ENCODE measurements at regions not wholly inside any gene's neighbourhood (a gene's known extent, or its start where the extent isn't known, plus 50 kb on each side); places are given as distances from the start of the nearest gene placed in this dataset.
A peak's percentile ranks its signal among the peaks of the same experiment; 100 is the strongest.

GRCh38 chr9:108567571-108567970 is 288.2 kb downstream of the ACTL7B start:
- WGBS, 5 donors, result 50 to 100% (median 64%) methylated on average over 1 of the region's 1 CpG
- intact Hi-C loops (cut with DNase I; ENCODE audit: low total_unique reads), result loop anchor here (10.0 kb wide), 1 partner anchor 1103 kb away; no protein-coding TSS in a partner anchor
- Histone ChIP-seq H3K4me1 (peaks cover 0 to 5% (median 0%) of the 10 kb centered on the region in 4 donors), H3K27ac (no peak overlapping the region), H3K27me3 (peaks cover 0 to 3% (median 0%) of the 10 kb centered on the region in 3 donors), H3K4me3 (no peak overlapping the region), H3K9me3 (no peaks in the 10 kb centered on the region), H3K36me3 (no peaks in the 10 kb centered on the region)
- TF ChIP-seq POLR2A (IDR thresholded peaks at IDR 0.05) (no peak), CTCF (IDR thresholded peaks at IDR 0.05) (no peak), POLR2AphosphoS5 (IDR thresholded peaks at IDR 0.05) (no peak), EP300 (IDR thresholded peaks at IDR 0.05) (no peak)
- DNase-seq, result no peak

GRCh38 chr9:108565651-108566378 is 290.0 kb downstream of the ACTL7B start:
- Histone ChIP-seq H3K36me3 (no peaks in the 10 kb centered on the region), H3K27ac (no peak overlapping the region), H3K27me3 (no peaks in the 10 kb centered on the region), H3K4me3 (no peak overlapping the region), H3K4me1 (peaks cover 0 to 5% (median 0%) of the 10 kb centered on the region in 4 donors), H3K9me3 (no peaks in the 10 kb centered on the region)
- intact Hi-C loops (cut with DNase I; ENCODE audit: low total_unique reads), result loop anchor here (10.0 kb wide), 1 partner anchor 1101 kb away; no protein-coding TSS in a partner anchor
- WGBS, 5 donors, result 5 to 21% (median 9%) methylated on average over 2 of the region's 2 CpGs
- TF ChIP-seq POLR2AphosphoS5 (IDR thresholded peaks at IDR 0.05) (peak in 1 of 3 donors; percentile 67), POLR2A (IDR thresholded peaks at IDR 0.05) (no peak), EP300 (IDR thresholded peaks at IDR 0.05) (no peak), CTCF (IDR thresholded peaks at IDR 0.05) (peak in 5 of 7 experiments; percentile 64 to 80 (median 78))
- DNase-seq, result peak; percentile 60 to 94

GRCh38 chr9:108562176-108562575 is 293.6 kb downstream of the ACTL7B start:
- TF ChIP-seq EP300 (IDR thresholded peaks at IDR 0.05) (no peak), CTCF (IDR thresholded peaks at IDR 0.05) (no peak), POLR2AphosphoS5 (IDR thresholded peaks at IDR 0.05) (no peak), POLR2A (IDR thresholded peaks at IDR 0.05) (no peak)
- H3K36me3 ChIP-seq, result no peaks in the 10 kb centered on the region
- H3K27me3 ChIP-seq, result no peaks in the 10 kb centered on the region
- no peak overlapping the region for H3K27ac ChIP-seq
- H3K9me3 ChIP-seq, result no peaks in the 10 kb centered on the region
- WGBS, 5 donors, result 87 to 98% (median 97%) methylated on average over 3 of the region's 3 CpGs
- H3K4me3 ChIP-seq, result no peak overlapping the region
- intact Hi-C loops (cut with DNase I; ENCODE audit: low total_unique reads), result loop anchor here (10.0 kb wide), 1 partner anchor 1097 kb away; no protein-coding TSS in a partner anchor
- no peak for DNase-seq
- peaks cover 0 to 5% (median 0%) of the 10 kb centered on the region in 4 donors for H3K4me1 ChIP-seq

GRCh38 chr9:108559432-108559831 is 296.4 kb downstream of the ACTL7B start:
- no peak for TF ChIP-seq EP300 (IDR thresholded peaks at IDR 0.05)
- TF ChIP-seq CTCF (IDR thresholded peaks at IDR 0.05), result no peak
- no peak for TF ChIP-seq POLR2AphosphoS5 (IDR thresholded peaks at IDR 0.05)
- TF ChIP-seq POLR2A (IDR thresholded peaks at IDR 0.05), result no peak
- intact Hi-C loops (cut with DNase I; ENCODE audit: low total_unique reads), result no loop called here
- no peaks in the 10 kb centered on the region for H3K9me3 ChIP-seq
- no peaks in the 10 kb centered on the region for H3K36me3 ChIP-seq
- WGBS, 5 donors, result 64 to 97% (median 85%) methylated on average over 2 of the region's 2 CpGs
- no peaks in the 10 kb centered on the region for H3K27me3 ChIP-seq
- DNase-seq, result no peak
- H3K27ac ChIP-seq, result no peak overlapping the region
- H3K4me1 ChIP-seq, result no peaks in the 10 kb centered on the region
- no peak overlapping the region for H3K4me3 ChIP-seq
